Stomach (tissue), 8 donors: ENCODE measurements at regions not wholly inside any gene's neighbourhood (a gene's known extent, or its start where the extent isn't known, plus 50 kb on each side); places are given as distances from the start of the nearest gene placed in this dataset.
"Not testable (repeated sequence)": the region's sequence is repeated elsewhere in the genome, so short reads cannot be mapped to it uniquely, and the experiment has no call there.

Source experiments
- DNase-seq, 2 donors: peaks; one replicate each; pipeline versions ENCODE4 v3.0.0 to v3.0.0-alpha.2; 2013 to 2019
- H3K27ac ChIP-seq, 5 donors: fragments of 200-600 bp in 4 of 5; sonication (generic) in 4 of 5; one replicate each; pipeline ENCODE4 v1.5.1; 2013 to 2019; ENCODE audit warnings: mild to moderate bottlenecking in 1 of 5, moderate library complexity in 1 of 5
- H3K27me3 ChIP-seq, 3 donors: fragments of 200-600 bp; sonication (generic); one replicate each; pipeline ENCODE4 v1.5.1; 2017 to 2019; ENCODE audit warnings: mixed run types in 1 of 3
- H3K36me3 ChIP-seq, 4 donors: fragments of 200-600 bp; sonication (generic); 1 replicate in 3 of 4; 2 replicates in 1 of 4; pipeline ENCODE4 v1.5.1; 2016 to 2019
- H3K4me1 ChIP-seq, 4 donors: fragments of 200-600 bp; sonication (generic); one replicate each; pipeline ENCODE4 v1.5.1; 2016 to 2019
- H3K4me3 ChIP-seq, 4 donors: fragments of 200-600 bp; sonication (generic) in 3 of 4; one replicate each; pipeline ENCODE4 v1.5.1; 2016 to 2019; ENCODE audit warnings: mild to moderate bottlenecking in 1 of 4
- H3K9me3 ChIP-seq, 4 donors: fragments of 200-600 bp; sonication (generic); one replicate each; pipeline ENCODE4 v1.5.1; 2016 to 2019
- CTCF ChIP-seq, 7 experiments: fragments of 450-650 bp in 4 of 7; fragments of 200-600 bp in 3 of 7; sonication (generic) in 3 of 7; IDR thresholded peaks; one replicate each; pipeline ENCODE4 v1.5.1; 2016 to 2019; ENCODE audit warnings: antibody characterized with exemption in 7 of 7, control low read depth in 2 of 7, mild to moderate bottlenecking in 1 of 7
- EP300 ChIP-seq: sonication (generic); formaldehyde crosslinking; IDR thresholded peaks from one replicate; pipeline ENCODE4 v1.6.1; 2017; ENCODE audit warnings: antibody characterized with exemption
- POLR2A ChIP-seq, 4 donors: fragments of 450-650 bp; IDR thresholded peaks; one replicate each; pipeline ENCODE4 v1.6.1; 2016; ENCODE audit warnings: antibody characterized with exemption in 4 of 4, control low read depth in 2 of 4, mild to moderate bottlenecking in 1 of 4, moderate library complexity in 1 of 4
- POLR2AphosphoS5 ChIP-seq, 3 donors: sonication (generic); formaldehyde crosslinking; IDR thresholded peaks; one replicate each; pipeline ENCODE4 v1.6.1; 2016; ENCODE audit warnings: antibody characterized with exemption in 3 of 3
- whole genome bisulfite sequencing, 5 donors: extraction: QIAGEN DNeasy Blood & Tissue Kit in 3 of 5; methylation state at CpG; one replicate each; pipeline versions ENCODE4 v1.1.5 to v1.1.7; 2013 to 2018; 5-methylcytosine and 5-hydroxymethylcytosine counted together
- intact Hi-C: fragments of 100-400 bp; cut with DNase I; formaldehyde crosslinking; loops from one replicate; pipeline ENCODE4 v1.15.1; 2023; ENCODE audit warnings: low total_unique reads
- donor health status: healthy with polysubstance abuse.
- donor health status: Bipolar disorder and iron deficiency.
- donor health status: healthy.

GRCh38 chr2:83971547-83971946 is 487.5 kb downstream of the SUCLG1 start:
- WGBS, 5 donors = 71 to 74% (median 73%) methylated on average over 2 of the region's 2 CpGs
- no peaks in the 10 kb centered on the region for H3K36me3 ChIP-seq

GRCh38 chr2:83970217-83970929 is 488.7 kb downstream of the SUCLG1 start:
- H3K4me1 ChIP-seq = no peaks in the 10 kb centered on the region
- no peaks in the 10 kb centered on the region for H3K36me3 ChIP-seq
- no peak overlapping the region for H3K4me3 ChIP-seq
- WGBS, 5 donors = 73 to 88% (median 85%) methylated on average over 4 of the region's 4 CpGs
- TF ChIP-seq EP300 (no peak), CTCF (IDR thresholded peaks at IDR 0.05) (no peak), POLR2A (IDR thresholded peaks at IDR 0.05) (no peak), POLR2AphosphoS5 (IDR thresholded peaks at IDR 0.05) (no peak)
- H3K27ac ChIP-seq = no peak overlapping the region
- peaks cover 0 to 4% (median 0%) of the 10 kb centered on the region in 4 donors for H3K9me3 ChIP-seq
- intact Hi-C loops = no loop called here
- H3K27me3 ChIP-seq = no peaks in the 10 kb centered on the region
- DNase-seq = no peak

More at GRCh38 chr2:83971547-83971946, 487.5 kb downstream of the SUCLG1 start:
- TF ChIP-seq CTCF (IDR thresholded peaks at IDR 0.05) (no peak), POLR2A (IDR thresholded peaks at IDR 0.05) (no peak), EP300 (no peak), POLR2AphosphoS5 (IDR thresholded peaks at IDR 0.05) (no peak)
- intact Hi-C loops = no loop called here
- H3K27me3 ChIP-seq = no peaks in the 10 kb centered on the region
- peaks cover 0 to 12% (median 8%) of the 10 kb centered on the region in 4 donors for H3K9me3 ChIP-seq
- DNase-seq = no peak
- H3K27ac ChIP-seq = no peak overlapping the region
- H3K4me3 ChIP-seq = no peak overlapping the region
- H3K4me1 ChIP-seq = no peaks in the 10 kb centered on the region

DNA sequence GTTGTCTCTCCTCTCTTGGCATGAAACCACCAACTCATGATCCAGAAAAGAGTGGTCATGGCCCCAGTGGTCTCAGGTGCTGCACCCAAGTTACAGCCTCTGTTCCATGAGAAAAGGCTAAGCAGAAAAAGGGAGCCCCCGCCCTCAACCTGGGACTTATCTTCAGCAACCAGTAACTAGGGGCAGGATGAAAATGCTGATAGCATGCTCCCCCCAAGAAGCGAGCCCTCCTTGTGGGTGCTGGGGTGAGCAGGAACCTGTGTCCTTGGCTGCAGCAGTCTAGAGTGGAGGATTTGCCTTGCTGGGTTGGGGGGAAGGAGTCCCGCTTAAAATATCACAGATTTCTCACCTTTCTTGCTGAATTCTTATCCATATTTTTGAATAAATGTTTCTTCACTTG is 490.0 kb downstream of the SUCLG1 start:
- no peak for DNase-seq
- no peak overlapping the region for H3K27ac ChIP-seq
- no peaks in the 10 kb centered on the region for H3K36me3 ChIP-seq
- TF ChIP-seq POLR2A (IDR thresholded peaks at IDR 0.05) = no peak
- no peaks in the 10 kb centered on the region for H3K4me1 ChIP-seq
- H3K4me3 ChIP-seq = no peak overlapping the region
- H3K9me3 ChIP-seq = peaks cover 0 to 4% (median 0%) of the 10 kb centered on the region in 4 donors
- intact Hi-C loops = no loop called here
- no peaks in the 10 kb centered on the region for H3K27me3 ChIP-seq
- WGBS, 5 donors = 88 to 96% (median 92%) methylated on average over 2 to 3 of the region's 3 CpGs

GRCh38 chr2:83967854-83968253 is 491.2 kb downstream of the SUCLG1 start:
- H3K9me3 ChIP-seq = peaks cover 0 to 4% (median 0%) of the 10 kb centered on the region in 4 donors
- H3K4me1 ChIP-seq = no peaks in the 10 kb centered on the region
- TF ChIP-seq CTCF (IDR thresholded peaks at IDR 0.05) = no peak
- 47 to 67% (median 59%) methylated on average over 2 of the region's 2 CpGs for WGBS, 5 donors
- DNase-seq = no peak
- no peak overlapping the region for H3K4me3 ChIP-seq
- H3K27me3 ChIP-seq = no peaks in the 10 kb centered on the region
- no peaks in the 10 kb centered on the region for H3K36me3 ChIP-seq
- no peak overlapping the region for H3K27ac ChIP-seq
- intact Hi-C loops = no loop called here

DNA sequence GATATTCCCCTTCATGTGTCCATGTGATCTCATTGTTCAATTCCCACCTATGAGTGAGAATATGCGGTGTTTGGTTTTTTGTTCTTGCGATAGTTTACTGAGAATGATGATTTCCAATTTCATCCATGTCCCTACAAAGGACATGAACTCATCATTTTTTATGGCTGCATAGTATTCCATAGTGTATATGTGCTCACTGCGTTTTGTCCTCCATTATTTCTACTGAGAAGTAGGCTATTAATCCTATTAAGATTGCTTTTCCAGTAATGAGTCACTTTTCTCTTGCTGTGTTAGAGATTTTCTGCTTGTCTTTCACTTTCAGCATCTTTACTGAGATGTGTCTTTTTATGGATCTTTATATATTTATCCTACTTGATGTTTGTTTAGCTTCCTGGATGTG is 492.1 kb downstream of the SUCLG1 start:
- 89 to 100% (median 97%) methylated on average over 1 to 3 of the region's 3 CpGs for WGBS, 5 donors
- H3K36me3 ChIP-seq, intact Hi-C loops, H3K4me1 ChIP-seq, H3K27me3 ChIP-seq, H3K27ac ChIP-seq, H3K9me3 ChIP-seq, DNase-seq, H3K4me3 ChIP-seq: not testable (repeated sequence)
